Gastrocnemius medialis (tissue), 4 donors: ENCODE measurements at regions not wholly inside any gene's neighbourhood (a gene's known extent, or its start where the extent isn't known, plus 50 kb on each side); places are given as distances from the start of the nearest gene placed in this dataset.

Source experiments
- POLR2A ChIP-seq, 2 donors: fragments of 450-650 bp; IDR thresholded peaks; one replicate each; pipeline ENCODE4 v1.6.1; 2017; ENCODE audit warnings: antibody characterized with exemption in 2 of 2, mild to moderate bottlenecking in 2 of 2, moderate library complexity in 2 of 2
- TF ChIP-seq, protein P1 (sequence below), 5 experiments: fragments of 450-650 bp in 3 of 5; fragments of 200-600 bp in 2 of 5; sonication (generic) in 2 of 5; IDR thresholded peaks in 4 of 5; conservative IDR thresholded peaks in 1 of 5; 1 replicate in 4 of 5; 2 replicates in 1 of 5; pipeline ENCODE4 v1.5.1; 2016 to 2019; ENCODE audit warnings: antibody characterized with exemption in 5 of 5, mild to moderate bottlenecking in 3 of 5, moderate library complexity in 3 of 5

DNA sequence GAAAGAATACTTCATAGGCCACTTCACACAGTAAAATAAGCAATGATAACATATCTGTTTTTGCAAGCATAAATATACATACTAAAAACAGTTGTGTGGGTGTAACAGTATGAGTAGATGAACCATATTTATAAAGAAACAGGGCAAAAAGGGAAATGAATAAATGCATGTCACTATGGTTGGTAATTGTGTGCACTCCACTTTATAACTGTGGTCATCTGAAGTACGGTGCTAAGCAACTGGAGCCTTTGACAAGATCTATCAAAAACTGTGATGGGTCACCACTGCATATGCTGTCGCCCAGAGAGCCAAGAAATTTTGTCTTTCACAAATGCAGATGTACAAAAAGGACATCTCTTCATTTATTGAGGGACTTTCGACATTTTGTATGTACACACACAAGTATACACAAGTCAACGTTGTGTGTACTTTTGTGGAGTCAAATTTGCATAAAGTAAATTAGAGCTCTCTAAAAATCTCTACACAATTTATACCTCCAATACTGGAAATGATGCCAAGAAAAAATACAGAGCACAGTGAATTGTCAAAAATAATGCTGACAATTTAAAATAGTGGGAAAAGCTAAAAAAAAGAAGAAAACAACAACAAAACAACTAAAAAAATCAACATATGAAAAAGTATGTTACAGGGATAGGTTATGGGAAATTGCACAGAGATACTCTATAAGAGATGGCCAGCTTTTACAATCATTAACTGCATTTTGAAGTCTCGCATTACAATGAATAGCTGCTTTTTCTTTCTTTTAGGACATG lies 123.1 kb upstream of the ENPEP start:
- TF ChIP-seq, protein P1, sequence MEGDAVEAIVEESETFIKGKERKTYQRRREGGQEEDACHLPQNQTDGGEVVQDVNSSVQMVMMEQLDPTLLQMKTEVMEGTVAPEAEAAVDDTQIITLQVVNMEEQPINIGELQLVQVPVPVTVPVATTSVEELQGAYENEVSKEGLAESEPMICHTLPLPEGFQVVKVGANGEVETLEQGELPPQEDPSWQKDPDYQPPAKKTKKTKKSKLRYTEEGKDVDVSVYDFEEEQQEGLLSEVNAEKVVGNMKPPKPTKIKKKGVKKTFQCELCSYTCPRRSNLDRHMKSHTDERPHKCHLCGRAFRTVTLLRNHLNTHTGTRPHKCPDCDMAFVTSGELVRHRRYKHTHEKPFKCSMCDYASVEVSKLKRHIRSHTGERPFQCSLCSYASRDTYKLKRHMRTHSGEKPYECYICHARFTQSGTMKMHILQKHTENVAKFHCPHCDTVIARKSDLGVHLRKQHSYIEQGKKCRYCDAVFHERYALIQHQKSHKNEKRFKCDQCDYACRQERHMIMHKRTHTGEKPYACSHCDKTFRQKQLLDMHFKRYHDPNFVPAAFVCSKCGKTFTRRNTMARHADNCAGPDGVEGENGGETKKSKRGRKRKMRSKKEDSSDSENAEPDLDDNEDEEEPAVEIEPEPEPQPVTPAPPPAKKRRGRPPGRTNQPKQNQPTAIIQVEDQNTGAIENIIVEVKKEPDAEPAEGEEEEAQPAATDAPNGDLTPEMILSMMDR (IDR thresholded peaks at IDR 0.05 in 4 of 5, conservative IDR thresholded peaks at IDR 0.05 in 1 of 5), result no peak
- TF ChIP-seq POLR2A (IDR thresholded peaks at IDR 0.05), result no peak
